ENCODE measurements at regions not wholly inside any gene's neighbourhood (a gene's known extent, or its start where the extent isn't known, plus 50 kb on each side); places are given as distances from the start of the nearest gene placed in this dataset.
"Not testable (repeated sequence)": the region's sequence is repeated elsewhere in the genome, so short reads cannot be mapped to it uniquely, and the experiment has no call there.

DNA sequence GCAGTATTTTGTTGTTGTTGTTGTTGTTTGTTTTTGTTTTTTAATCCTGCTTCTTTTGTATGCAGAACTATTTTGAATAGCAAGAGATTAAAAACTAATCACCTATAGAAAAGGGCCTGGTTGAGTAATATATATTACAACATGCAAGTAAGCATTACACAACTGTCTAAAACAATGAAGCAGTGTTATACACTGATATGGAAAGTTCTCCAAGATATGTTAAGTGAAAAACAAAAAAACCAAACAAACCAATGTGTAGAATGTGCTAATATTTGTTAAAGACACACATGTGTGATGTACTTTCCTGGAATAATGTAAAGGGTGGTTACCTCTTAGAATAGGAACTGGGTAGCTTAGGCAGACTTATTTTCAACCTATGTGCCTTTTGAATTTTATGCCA, 117.4 kb downstream of the ZNF365 start:
- intact Hi-C loops (cut with DNase I), result no loop called here
- Histone ChIP-seq H3K36me3 (no peaks in the 10 kb centered on the region), H3K27me3 (no peaks in the 10 kb centered on the region), H3K4me3 (no peak overlapping the region), H3K9me3 (no peaks in the 10 kb centered on the region), H3K4me1 (peaks cover 0 to 30% of the 10 kb centered on the region in 2 donors), H3K27ac (peak overlapping the region in 1 of 2 donors; percentile 63)
- ATAC-seq, result no peak
- no peak for TF ChIP-seq CTCF (IDR thresholded peaks at IDR 0.05)
- no peak for DNase-seq

DNA sequence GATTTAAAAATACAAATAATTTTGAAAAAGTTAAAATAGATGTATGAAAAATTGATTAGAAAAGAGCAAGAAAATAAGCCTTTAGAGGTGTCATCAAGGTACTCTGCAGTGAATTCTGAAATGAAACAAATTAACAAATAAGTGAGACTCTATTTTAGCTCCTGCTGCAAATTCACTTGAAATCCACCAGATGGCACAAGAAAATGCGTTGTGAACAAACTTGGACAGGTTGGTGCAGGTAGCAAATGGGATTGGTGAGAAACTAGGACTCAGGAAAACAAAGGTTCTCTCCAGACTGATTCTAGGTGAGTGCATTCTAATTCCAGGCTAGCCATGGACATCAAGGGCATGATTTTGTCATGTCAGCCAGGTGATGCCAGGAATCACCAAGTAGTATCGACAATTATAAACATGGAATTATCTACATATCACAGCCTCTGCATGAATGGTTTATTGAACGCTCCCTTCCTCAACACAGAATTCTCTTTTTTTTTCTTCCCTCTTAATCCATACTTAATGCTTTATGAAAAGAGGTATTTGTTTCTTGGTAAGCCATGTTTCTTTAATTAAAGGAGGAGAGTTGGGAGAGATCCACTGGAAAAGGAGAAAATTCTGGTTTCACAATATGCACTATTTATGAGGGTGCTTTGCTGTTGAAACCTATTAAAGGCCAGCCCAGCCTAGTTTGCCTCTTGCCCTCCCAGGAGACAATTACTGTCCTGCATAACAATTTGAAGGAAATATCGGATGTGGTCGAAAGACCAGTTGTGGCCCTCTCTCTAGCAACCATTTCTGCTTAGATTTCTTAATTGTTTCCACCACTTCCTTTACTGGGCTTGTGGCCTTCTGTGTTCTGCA, 118.1 kb downstream of the ZNF365 start:
- intact Hi-C loops (cut with DNase I), result no loop called here
- no peaks in the 10 kb centered on the region for H3K27me3 ChIP-seq
- TF ChIP-seq CTCF (IDR thresholded peaks at IDR 0.05), result peak; percentile 27 to 51
- no peaks in the 10 kb centered on the region for H3K36me3 ChIP-seq
- H3K27ac ChIP-seq, result peak overlapping the region in 1 of 2 donors; percentile 63
- DNase-seq (peak in 1 of 4 donors; percentile 13), ATAC-seq (peak; percentile 71)
- H3K9me3 ChIP-seq, result no peaks in the 10 kb centered on the region
- no peak overlapping the region for H3K4me3 ChIP-seq
- peaks cover 0 to 30% of the 10 kb centered on the region in 2 donors for H3K4me1 ChIP-seq

DNA sequence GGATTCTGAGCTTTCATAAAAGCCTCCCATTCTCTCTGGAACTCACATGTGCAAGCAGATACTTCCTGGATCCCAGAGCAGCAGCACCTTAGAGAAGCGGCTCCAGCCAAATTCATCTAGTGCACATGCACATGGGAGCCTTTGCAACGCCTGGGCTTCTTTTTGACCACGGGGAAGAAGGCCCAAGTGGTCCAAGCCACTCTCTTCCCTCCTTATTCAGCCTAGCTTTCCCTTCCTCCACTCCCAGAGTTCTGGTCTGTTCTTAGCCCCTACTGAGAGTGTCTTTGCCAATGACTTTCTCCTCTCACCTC, 118.7 kb downstream of the ZNF365 start:
- Histone ChIP-seq H3K4me3 (no peak overlapping the region), H3K27ac (peak overlapping the region in 1 of 2 donors; percentile 63), H3K4me1 (peaks cover 0 to 30% of the 10 kb centered on the region in 2 donors), H3K27me3 (peaks cover 0 to 3% of the 10 kb centered on the region in 2 donors), H3K9me3 (no peaks in the 10 kb centered on the region), H3K36me3 (no peaks in the 10 kb centered on the region)
- no peak for ATAC-seq
- no peak for DNase-seq
- no peak for TF ChIP-seq CTCF (IDR thresholded peaks at IDR 0.05)
- intact Hi-C loops (cut with DNase I), result no loop called here

DNA sequence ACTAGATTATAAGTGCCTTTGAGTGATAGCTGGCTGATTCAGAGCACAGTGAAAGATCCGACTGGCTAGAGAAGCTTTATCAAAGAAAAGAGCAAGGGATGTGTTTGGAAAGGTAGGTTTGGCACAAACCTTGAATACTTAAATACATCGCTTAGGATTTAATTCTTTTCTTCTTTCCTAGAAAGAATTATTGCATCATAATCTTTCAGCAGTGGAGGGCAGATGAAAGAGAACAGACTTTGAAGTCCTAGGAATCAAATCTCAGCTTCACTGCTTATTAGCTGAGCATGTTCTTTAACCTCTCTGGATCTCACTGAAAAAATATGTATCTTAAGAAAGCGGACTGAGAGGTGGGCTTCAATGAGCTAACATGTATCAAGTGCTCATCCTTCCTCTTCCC, 122.8 kb downstream of the ZNF365 start:
- no peaks in the 10 kb centered on the region for H3K36me3 ChIP-seq
- DNase-seq (no peak), ATAC-seq (no peak)
- H3K9me3 ChIP-seq, result no peaks in the 10 kb centered on the region
- H3K4me1 ChIP-seq, result peaks cover 0 to 39% of the 10 kb centered on the region in 2 donors
- no peak overlapping the region for H3K27ac ChIP-seq
- intact Hi-C loops (cut with DNase I), result no loop called here
- peaks cover 0 to 3% of the 10 kb centered on the region in 2 donors for H3K27me3 ChIP-seq
- no peak overlapping the region for H3K4me3 ChIP-seq
- TF ChIP-seq CTCF (IDR thresholded peaks at IDR 0.05), result no peak

DNA sequence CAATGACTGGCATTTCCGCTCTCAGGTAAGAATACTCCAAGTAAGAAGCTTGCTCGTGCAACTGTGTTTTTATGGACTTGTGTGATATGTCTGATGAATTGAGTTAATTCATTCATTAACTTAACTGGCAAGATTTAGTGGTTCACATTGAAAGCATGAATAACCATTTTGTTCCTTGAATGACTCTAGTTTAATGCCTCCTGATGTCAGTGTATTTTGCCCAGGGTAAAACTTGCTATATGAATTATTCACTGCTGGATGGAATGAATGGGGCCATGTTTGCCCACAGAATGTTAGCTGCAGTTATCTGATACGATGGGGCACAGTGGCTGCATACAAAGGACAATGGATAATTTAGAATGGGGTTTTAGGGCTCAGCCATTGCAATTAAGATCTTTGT, 124.1 kb downstream of the ZNF365 start:
- H3K9me3 ChIP-seq, result no peaks in the 10 kb centered on the region
- ATAC-seq, result no peak
- peaks cover 0 to 37% of the 10 kb centered on the region in 2 donors for H3K4me1 ChIP-seq
- no peaks in the 10 kb centered on the region for H3K36me3 ChIP-seq
- no peak for DNase-seq
- no peak overlapping the region for H3K4me3 ChIP-seq
- intact Hi-C loops (cut with DNase I), result no loop called here
- TF ChIP-seq CTCF (IDR thresholded peaks at IDR 0.05), result no peak
- peaks cover 0 to 3% of the 10 kb centered on the region in 2 donors for H3K27me3 ChIP-seq
- H3K27ac ChIP-seq, result no peak overlapping the region

DNA sequence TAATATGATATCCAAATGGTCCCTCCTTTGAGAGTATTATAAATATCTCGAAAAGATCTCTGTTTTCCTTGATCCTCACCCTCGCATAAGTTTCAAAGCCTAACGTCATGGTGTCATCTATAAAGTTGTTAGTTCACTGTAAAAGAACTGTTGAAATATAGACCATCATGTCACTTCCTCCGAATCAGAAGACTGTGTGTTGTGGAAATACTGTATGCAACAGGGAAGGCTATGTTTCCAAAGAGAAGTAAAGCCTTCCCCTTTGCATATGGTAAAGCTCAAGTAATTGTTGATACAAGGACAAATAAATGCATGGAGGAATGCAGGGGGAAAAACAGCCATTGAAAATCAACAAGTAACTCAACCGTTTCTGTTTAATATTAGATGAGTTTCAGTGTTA, 125.9 kb downstream of the ZNF365 start:
- H3K4me1 ChIP-seq, result peaks cover 4 to 39% of the 10 kb centered on the region in 2 donors
- H3K27me3 ChIP-seq; H3K9me3 ChIP-seq; DNase-seq; H3K27ac ChIP-seq; H3K36me3 ChIP-seq; intact Hi-C loops (cut with DNase I); H3K4me3 ChIP-seq; ATAC-seq: not testable (repeated sequence)
